GM12878 (cell line): ENCODE measurements at regions not wholly inside any gene's neighbourhood (a gene's known extent, or its start where the extent isn't known, plus 50 kb on each side); places are given as distances from the start of the nearest gene placed in this dataset.

Experiments used
- BMI1 ChIP-seq: fragments of 450-650 bp; IDR thresholded peaks from 2 replicates; pipeline ENCODE4 v1.6.1; 2016; ENCODE audit warnings: mild to moderate bottlenecking, moderate library complexity, borderline replicate concordance
- CREB1 ChIP-seq: IDR thresholded peaks from 2 replicates; pipeline ENCODE4 v1.6.1; 2012; ENCODE audit warnings: low read depth, mild to moderate bottlenecking, inconsistent platforms
- HDGF ChIP-seq: fragments of 450-650 bp; IDR thresholded peaks from 2 replicates; pipeline ENCODE4 v1.6.1; 2016; ENCODE audit warnings: antibody characterized with exemption
- JUNB ChIP-seq: IDR thresholded peaks from 2 replicates; pipeline ENCODE4 v1.6.1; 2016; ENCODE audit warnings: antibody characterized with exemption, mild to moderate bottlenecking
- PBX3 ChIP-seq: IDR thresholded peaks from 2 replicates; pipeline ENCODE4 v1.6.1; 2011; ENCODE audit warnings: mild to moderate bottlenecking, low read depth, low read length, moderate library complexity; ENCODE audit not compliant: insufficient replicate concordance
- POLR2AphosphoS2 ChIP-seq: IDR thresholded peaks from 2 replicates; pipeline ENCODE4 v1.6.1; 2011; ENCODE audit warnings: low read depth, mild to moderate bottlenecking, low read length, improper control_type of control experiment, moderate library complexity
- RAD21 ChIP-seq: IDR thresholded peaks from 2 replicates; pipeline ENCODE4 v1.6.1; 2011; ENCODE audit warnings: mild to moderate bottlenecking, low read depth, low read length, moderate library complexity; ENCODE audit not compliant: insufficient read depth
- RUNX3 ChIP-seq: IDR thresholded peaks from 2 replicates; pipeline ENCODE4 v1.6.1; 2012; ENCODE audit warnings: low read length, inconsistent platforms
- SIN3A ChIP-seq: IDR thresholded peaks from 2 replicates; pipeline ENCODE4 v1.6.1; 2012; ENCODE audit warnings: low read depth, low read length, improper control_type of control experiment
- SMAD1 ChIP-seq: fragments of 450-650 bp; IDR thresholded peaks from 2 replicates; pipeline ENCODE4 v1.6.1; 2018; ENCODE audit warnings: mild to moderate bottlenecking, low read depth; ENCODE audit not compliant: partially characterized antibody
- SREBF2 ChIP-seq: IDR thresholded peaks from 2 replicates; pipeline ENCODE4 v1.6.1; 2012; ENCODE audit warnings: mild to moderate bottlenecking, low read length
- ZBTB4 ChIP-seq: fragments of 450-650 bp; formaldehyde crosslinking; IDR thresholded peaks from 2 replicates; pipeline ENCODE4 v1.4.0; 2022; ENCODE audit warnings: mild to moderate bottlenecking, moderate library complexity
- ZSCAN29 ChIP-seq: fragments of 450-650 bp; IDR thresholded peaks from 2 replicates; pipeline ENCODE4 v1.6.1; 2017; ENCODE audit warnings: mild to moderate bottlenecking, moderate library complexity
- ZZZ3 ChIP-seq: IDR thresholded peaks from 2 replicates; pipeline ENCODE4 v1.6.1; 2011; ENCODE audit warnings: low read depth; ENCODE audit not compliant: control insufficient read depth, insufficient read length
- TF ChIP-seq, protein P1 (sequence below): fragments of 450-650 bp; IDR thresholded peaks from 2 replicates; pipeline ENCODE4 v1.6.1; 2017; ENCODE audit warnings: mild to moderate bottlenecking, moderate library complexity
- TF ChIP-seq, protein P2 (sequence below): IDR thresholded peaks from 2 replicates; pipeline ENCODE4 v1.6.1; 2012; ENCODE audit warnings: improper control_type of control experiment, low read depth, low read length; ENCODE audit not compliant: insufficient replicate concordance

- TF ChIP-seq, protein P1, sequence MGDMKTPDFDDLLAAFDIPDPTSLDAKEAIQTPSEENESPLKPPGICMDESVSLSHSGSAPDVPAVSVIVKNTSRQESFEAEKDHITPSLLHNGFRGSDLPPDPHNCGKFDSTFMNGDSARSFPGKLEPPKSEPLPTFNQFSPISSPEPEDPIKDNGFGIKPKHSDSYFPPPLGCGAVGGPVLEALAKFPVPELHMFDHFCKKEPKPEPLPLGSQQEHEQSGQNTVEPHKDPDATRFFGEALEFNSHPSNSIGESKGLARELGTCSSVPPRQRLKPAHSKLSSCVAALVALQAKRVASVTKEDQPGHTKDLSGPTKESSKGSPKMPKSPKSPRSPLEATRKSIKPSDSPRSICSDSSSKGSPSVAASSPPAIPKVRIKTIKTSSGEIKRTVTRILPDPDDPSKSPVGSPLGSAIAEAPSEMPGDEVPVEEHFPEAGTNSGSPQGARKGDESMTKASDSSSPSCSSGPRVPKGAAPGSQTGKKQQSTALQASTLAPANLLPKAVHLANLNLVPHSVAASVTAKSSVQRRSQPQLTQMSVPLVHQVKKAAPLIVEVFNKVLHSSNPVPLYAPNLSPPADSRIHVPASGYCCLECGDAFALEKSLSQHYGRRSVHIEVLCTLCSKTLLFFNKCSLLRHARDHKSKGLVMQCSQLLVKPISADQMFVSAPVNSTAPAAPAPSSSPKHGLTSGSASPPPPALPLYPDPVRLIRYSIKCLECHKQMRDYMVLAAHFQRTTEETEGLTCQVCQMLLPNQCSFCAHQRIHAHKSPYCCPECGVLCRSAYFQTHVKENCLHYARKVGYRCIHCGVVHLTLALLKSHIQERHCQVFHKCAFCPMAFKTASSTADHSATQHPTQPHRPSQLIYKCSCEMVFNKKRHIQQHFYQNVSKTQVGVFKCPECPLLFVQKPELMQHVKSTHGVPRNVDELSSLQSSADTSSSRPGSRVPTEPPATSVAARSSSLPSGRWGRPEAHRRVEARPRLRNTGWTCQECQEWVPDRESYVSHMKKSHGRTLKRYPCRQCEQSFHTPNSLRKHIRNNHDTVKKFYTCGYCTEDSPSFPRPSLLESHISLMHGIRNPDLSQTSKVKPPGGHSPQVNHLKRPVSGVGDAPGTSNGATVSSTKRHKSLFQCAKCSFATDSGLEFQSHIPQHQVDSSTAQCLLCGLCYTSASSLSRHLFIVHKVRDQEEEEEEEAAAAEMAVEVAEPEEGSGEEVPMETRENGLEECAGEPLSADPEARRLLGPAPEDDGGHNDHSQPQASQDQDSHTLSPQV: peak; percentile 67; the same call in 1 of the 2 replicates
- TF ChIP-seq ZSCAN29 (no peak), ZBTB4 (CRISPR knock-in tag) (no peak), HDGF (peak; percentile 18; the same call in 1 of the 2 replicates), CREB1 (0 out of 2 replicates have a peak, but pooled peaks have one; percentile 23), PBX3 (no peak), SMAD1 (no peak), POLR2AphosphoS2 (no peak), ZZZ3 (no peak), RUNX3 (peak; percentile 28), SIN3A (no peak), SREBF2 (no peak), RAD21 (peak; percentile 70), JUNB (no peak), BMI1 (no peak)
- TF ChIP-seq, protein P2, sequence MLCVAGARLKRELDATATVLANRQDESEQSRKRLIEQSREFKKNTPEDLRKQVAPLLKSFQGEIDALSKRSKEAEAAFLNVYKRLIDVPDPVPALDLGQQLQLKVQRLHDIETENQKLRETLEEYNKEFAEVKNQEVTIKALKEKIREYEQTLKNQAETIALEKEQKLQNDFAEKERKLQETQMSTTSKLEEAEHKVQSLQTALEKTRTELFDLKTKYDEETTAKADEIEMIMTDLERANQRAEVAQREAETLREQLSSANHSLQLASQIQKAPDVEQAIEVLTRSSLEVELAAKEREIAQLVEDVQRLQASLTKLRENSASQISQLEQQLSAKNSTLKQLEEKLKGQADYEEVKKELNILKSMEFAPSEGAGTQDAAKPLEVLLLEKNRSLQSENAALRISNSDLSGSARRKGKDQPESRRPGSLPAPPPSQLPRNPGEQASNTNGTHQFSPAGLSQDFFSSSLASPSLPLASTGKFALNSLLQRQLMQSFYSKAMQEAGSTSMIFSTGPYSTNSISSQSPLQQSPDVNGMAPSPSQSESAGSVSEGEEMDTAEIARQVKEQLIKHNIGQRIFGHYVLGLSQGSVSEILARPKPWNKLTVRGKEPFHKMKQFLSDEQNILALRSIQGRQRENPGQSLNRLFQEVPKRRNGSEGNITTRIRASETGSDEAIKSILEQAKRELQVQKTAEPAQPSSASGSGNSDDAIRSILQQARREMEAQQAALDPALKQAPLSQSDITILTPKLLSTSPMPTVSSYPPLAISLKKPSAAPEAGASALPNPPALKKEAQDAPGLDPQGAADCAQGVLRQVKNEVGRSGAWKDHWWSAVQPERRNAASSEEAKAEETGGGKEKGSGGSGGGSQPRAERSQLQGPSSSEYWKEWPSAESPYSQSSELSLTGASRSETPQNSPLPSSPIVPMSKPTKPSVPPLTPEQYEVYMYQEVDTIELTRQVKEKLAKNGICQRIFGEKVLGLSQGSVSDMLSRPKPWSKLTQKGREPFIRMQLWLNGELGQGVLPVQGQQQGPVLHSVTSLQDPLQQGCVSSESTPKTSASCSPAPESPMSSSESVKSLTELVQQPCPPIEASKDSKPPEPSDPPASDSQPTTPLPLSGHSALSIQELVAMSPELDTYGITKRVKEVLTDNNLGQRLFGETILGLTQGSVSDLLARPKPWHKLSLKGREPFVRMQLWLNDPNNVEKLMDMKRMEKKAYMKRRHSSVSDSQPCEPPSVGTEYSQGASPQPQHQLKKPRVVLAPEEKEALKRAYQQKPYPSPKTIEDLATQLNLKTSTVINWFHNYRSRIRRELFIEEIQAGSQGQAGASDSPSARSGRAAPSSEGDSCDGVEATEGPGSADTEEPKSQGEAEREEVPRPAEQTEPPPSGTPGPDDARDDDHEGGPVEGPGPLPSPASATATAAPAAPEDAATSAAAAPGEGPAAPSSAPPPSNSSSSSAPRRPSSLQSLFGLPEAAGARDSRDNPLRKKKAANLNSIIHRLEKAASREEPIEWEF: no peak
Measured at GRCh38 chrX:131830400-131831184, 192.5 kb upstream of the STK26 start (continued).
